ENCODE measurements at regions not wholly inside any gene's neighbourhood (a gene's known extent, or its start where the extent isn't known, plus 50 kb on each side); places are given as distances from the start of the nearest gene placed in this dataset.

- no peaks in the 10 kb centered on the region for H3K4me1 ChIP-seq (ENCODE audit: control insufficient read depth in 2 of 2, insufficient read depth in 1 of 2, low read depth in 1 of 2, low read length in 2 of 2)
- H3K27me3 ChIP-seq (ENCODE audit: control insufficient read depth in 3 of 3, insufficient read depth in 3 of 3, low read depth in 1 of 3, low read length in 3 of 3) = peaks cover 0 to 2% (median 0%) of the 10 kb centered on the region in 3 experiments
- H3K4me3 ChIP-seq (ENCODE audit: low read length in 2 of 2) = no peak overlapping the region
- H2BK12ac ChIP-seq (ENCODE audit: low read length) = no peak overlapping the region
- H3K27ac ChIP-seq (replicated peaks; ENCODE audit: low read length) = no peak overlapping the region
- H2BK15ac ChIP-seq (ENCODE audit: low read length) = no peak overlapping the region
- H3K9me3 ChIP-seq (replicated peaks in 1 of 2; ENCODE audit: control insufficient read depth in 2 of 2, insufficient read depth in 1 of 2, low read depth in 1 of 2, low read length in 2 of 2) = no peaks in the 10 kb centered on the region
- H3K4ac ChIP-seq (ENCODE audit: low read length) = no peak overlapping the region
- no peaks in the 10 kb centered on the region for H3K36me3 ChIP-seq (replicated peaks in 1 of 2; ENCODE audit: control insufficient read depth in 2 of 2, insufficient read depth in 2 of 2, low read length in 2 of 2)
- no peak overlapping the region for H3K4me2 ChIP-seq (ENCODE audit: insufficient read depth, low read length, poor library complexity, severe bottlenecking)
- H3K14ac ChIP-seq (ENCODE audit: low read length) = no peak overlapping the region
- H4K8ac ChIP-seq (ENCODE audit: low read depth, low read length) = no peak overlapping the region
- H2BK120ac ChIP-seq (ENCODE audit: low read depth, low read length) = no peak overlapping the region
- no peak overlapping the region for H3K9ac ChIP-seq (ENCODE audit: low read depth, low read length, poor library complexity)
- H3K18ac ChIP-seq (ENCODE audit: low read length) = no peak overlapping the region
- no peak overlapping the region for H4K91ac ChIP-seq (ENCODE audit: low read depth, low read length, poor library complexity)
- no peak overlapping the region for H2AFZ ChIP-seq (ENCODE audit: low read length)
- no peak overlapping the region for H2BK5ac ChIP-seq (ENCODE audit: low read length)
- peaks cover 2% of the 10 kb centered on the region for H3K79me1 ChIP-seq (ENCODE audit: low read depth, low read length)
- no peak for DNase-seq (ENCODE audit: low spot score)
- no peak overlapping the region for H3K23ac ChIP-seq (ENCODE audit: low read depth, low read length, poor library complexity)
- WGBS, 2 donors (ENCODE audit: extremely low coverage in 2 of 2, insufficient read length in 2 of 2, insufficient replicate concordance in 1 of 2) = no CpG with 5 or more reads among the region's 1 CpG
- H2AK5ac ChIP-seq (ENCODE audit: low read depth, low read length) = no peak overlapping the region
Observed at GRCh38 chr5:15031180-15031579, 159.6 kb upstream of the ANKH start.

DNA sequence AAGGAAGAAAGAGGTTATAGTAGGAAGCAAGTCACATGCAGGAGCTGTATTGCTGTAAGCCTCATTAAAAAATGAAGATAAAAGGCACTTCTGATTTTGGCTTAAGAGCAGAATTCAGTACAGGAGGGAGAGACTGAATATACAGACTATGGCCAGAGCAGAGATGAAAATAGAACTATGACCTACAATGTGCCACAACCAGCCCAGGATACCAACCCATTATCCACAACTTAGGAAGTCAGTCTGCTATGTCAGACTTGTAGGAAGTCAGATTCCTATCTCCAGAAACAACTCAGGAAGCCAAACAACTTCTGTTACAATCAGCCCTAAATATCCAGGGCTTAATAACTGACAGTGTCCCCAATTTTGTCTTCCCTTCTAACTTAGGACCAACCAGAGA, 156.2 kb upstream of the ANKH start:
- H3K4ac ChIP-seq (ENCODE audit: low read length) = no peak overlapping the region
- H3K23ac ChIP-seq (ENCODE audit: low read depth, low read length, poor library complexity) = no peak overlapping the region
- H4K8ac ChIP-seq (ENCODE audit: low read depth, low read length) = no peak overlapping the region
- H3K79me1 ChIP-seq (ENCODE audit: low read depth, low read length) = no peaks in the 10 kb centered on the region
- no peak overlapping the region for H2AK5ac ChIP-seq (ENCODE audit: low read depth, low read length)
- DNase-seq (ENCODE audit: low spot score) = no peak
- no peak overlapping the region for H3K4me2 ChIP-seq (ENCODE audit: insufficient read depth, low read length, poor library complexity, severe bottlenecking)
- no peak overlapping the region for H4K91ac ChIP-seq (ENCODE audit: low read depth, low read length, poor library complexity)
- H3K18ac ChIP-seq (ENCODE audit: low read length) = no peak overlapping the region
- H2BK12ac ChIP-seq (ENCODE audit: low read length) = no peak overlapping the region
- H3K27ac ChIP-seq (replicated peaks; ENCODE audit: low read length) = no peak overlapping the region
- no peak overlapping the region for H2BK5ac ChIP-seq (ENCODE audit: low read length)
- no peak overlapping the region for H3K14ac ChIP-seq (ENCODE audit: low read length)
- peaks cover 0 to 2% (median 0%) of the 10 kb centered on the region in 3 experiments for H3K27me3 ChIP-seq (ENCODE audit: control insufficient read depth in 3 of 3, insufficient read depth in 3 of 3, low read depth in 1 of 3, low read length in 3 of 3)
- no peaks in the 10 kb centered on the region for H3K36me3 ChIP-seq (replicated peaks in 1 of 2; ENCODE audit: control insufficient read depth in 2 of 2, insufficient read depth in 2 of 2, low read length in 2 of 2)
- no peak overlapping the region for H2AFZ ChIP-seq (ENCODE audit: low read length)
- H3K4me3 ChIP-seq (ENCODE audit: low read length in 2 of 2) = no peak overlapping the region
- no peak overlapping the region for H3K9ac ChIP-seq (ENCODE audit: low read depth, low read length, poor library complexity)
- H3K4me1 ChIP-seq (ENCODE audit: control insufficient read depth in 2 of 2, insufficient read depth in 1 of 2, low read depth in 1 of 2, low read length in 2 of 2) = no peaks in the 10 kb centered on the region
- H2BK15ac ChIP-seq (ENCODE audit: low read length) = no peak overlapping the region
- H2BK120ac ChIP-seq (ENCODE audit: low read depth, low read length) = no peak overlapping the region
- no peaks in the 10 kb centered on the region for H3K9me3 ChIP-seq (replicated peaks in 1 of 2; ENCODE audit: control insufficient read depth in 2 of 2, insufficient read depth in 1 of 2, low read depth in 1 of 2, low read length in 2 of 2)

DNA sequence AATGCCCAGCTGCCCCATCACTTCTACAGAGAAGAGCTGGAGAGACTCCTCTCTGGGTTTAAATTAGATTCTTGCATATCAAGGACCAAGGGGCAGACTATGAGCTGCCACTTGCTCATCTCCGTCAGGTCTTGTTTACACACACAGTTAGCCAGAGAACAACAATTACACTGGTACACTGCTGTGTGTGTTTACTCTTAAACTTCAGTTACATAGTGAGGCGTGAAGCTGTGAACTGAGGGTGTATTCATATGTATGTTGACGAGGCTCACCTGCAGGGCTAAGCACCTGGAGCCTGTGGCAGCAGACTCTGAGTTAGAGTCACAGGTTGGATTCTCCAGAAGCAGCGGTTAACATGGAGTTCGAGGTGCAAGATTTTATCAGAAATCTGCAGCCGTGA, 155.4 kb upstream of the ANKH start:
- Histone ChIP-seq H3K4me3 (ENCODE audit: low read length in 2 of 2) (no peak overlapping the region), H3K27ac (replicated peaks; ENCODE audit: low read length) (no peak overlapping the region), H2AK5ac (ENCODE audit: low read depth, low read length) (no peak overlapping the region)

GRCh38 chr5:15026011-15026893, 154.7 kb upstream of the ANKH start:
- H2BK120ac ChIP-seq (ENCODE audit: low read depth, low read length) = no peak overlapping the region
- no peak overlapping the region for H3K9ac ChIP-seq (ENCODE audit: low read depth, low read length, poor library complexity)
- H3K14ac ChIP-seq (ENCODE audit: low read length) = no peak overlapping the region
- H4K91ac ChIP-seq (ENCODE audit: low read depth, low read length, poor library complexity) = no peak overlapping the region
- no peak overlapping the region for H4K8ac ChIP-seq (ENCODE audit: low read depth, low read length)
- no peak overlapping the region for H2AK5ac ChIP-seq (ENCODE audit: low read depth, low read length)
- no peaks in the 10 kb centered on the region for H3K79me1 ChIP-seq (ENCODE audit: low read depth, low read length)
- no peak overlapping the region for H2BK12ac ChIP-seq (ENCODE audit: low read length)
- H3K9me3 ChIP-seq (replicated peaks in 1 of 2; ENCODE audit: control insufficient read depth in 2 of 2, insufficient read depth in 1 of 2, low read depth in 1 of 2, low read length in 2 of 2) = peaks cover 0 to 2% of the 10 kb centered on the region in 2 donors
- H3K18ac ChIP-seq (ENCODE audit: low read length) = no peak overlapping the region
- H2AFZ ChIP-seq (ENCODE audit: low read length) = no peak overlapping the region
- no peak for DNase-seq (ENCODE audit: low spot score)
- H3K4me2 ChIP-seq (ENCODE audit: insufficient read depth, low read length, poor library complexity, severe bottlenecking) = no peak overlapping the region
- WGBS, 2 donors (ENCODE audit: extremely low coverage in 2 of 2, insufficient read length in 2 of 2, insufficient replicate concordance in 1 of 2) = no CpG with 5 or more reads among the region's 9 CpGs
- no peaks in the 10 kb centered on the region for H3K36me3 ChIP-seq (replicated peaks in 1 of 2; ENCODE audit: control insufficient read depth in 2 of 2, insufficient read depth in 2 of 2, low read length in 2 of 2)
- no peak overlapping the region for H2BK15ac ChIP-seq (ENCODE audit: low read length)
- H3K4me1 ChIP-seq (ENCODE audit: control insufficient read depth in 2 of 2, insufficient read depth in 1 of 2, low read depth in 1 of 2, low read length in 2 of 2) = no peaks in the 10 kb centered on the region
- H3K4me3 ChIP-seq (ENCODE audit: low read length in 2 of 2) = no peak overlapping the region
- H3K27me3 ChIP-seq (ENCODE audit: control insufficient read depth in 3 of 3, insufficient read depth in 3 of 3, low read depth in 1 of 3, low read length in 3 of 3) = peaks cover 0 to 2% (median 0%) of the 10 kb centered on the region in 3 experiments
- H3K23ac ChIP-seq (ENCODE audit: low read depth, low read length, poor library complexity) = no peak overlapping the region
- H3K27ac ChIP-seq (replicated peaks; ENCODE audit: low read length) = no peak overlapping the region
- no peak overlapping the region for H2BK5ac ChIP-seq (ENCODE audit: low read length)
- no peak overlapping the region for H3K4ac ChIP-seq (ENCODE audit: low read length)

More for the DNA sequence above, 155.4 kb upstream of the ANKH start:
- Histone ChIP-seq H3K14ac (ENCODE audit: low read length) (no peak overlapping the region), H2BK5ac (ENCODE audit: low read length) (no peak overlapping the region), H2BK120ac (ENCODE audit: low read depth, low read length) (no peak overlapping the region), H2AFZ (ENCODE audit: low read length) (no peak overlapping the region), H4K8ac (ENCODE audit: low read depth, low read length) (no peak overlapping the region), H3K4ac (ENCODE audit: low read length) (no peak overlapping the region), H3K18ac (ENCODE audit: low read length) (no peak overlapping the region), H3K4me1 (ENCODE audit: control insufficient read depth in 2 of 2, insufficient read depth in 1 of 2, low read depth in 1 of 2, low read length in 2 of 2) (no peaks in the 10 kb centered on the region), H3K23ac (ENCODE audit: low read depth, low read length, poor library complexity) (no peak overlapping the region), H3K9me3 (replicated peaks in 1 of 2; ENCODE audit: control insufficient read depth in 2 of 2, insufficient read depth in 1 of 2, low read depth in 1 of 2, low read length in 2 of 2) (peaks cover 0 to 2% of the 10 kb centered on the region in 2 donors), H4K91ac (ENCODE audit: low read depth, low read length, poor library complexity) (no peak overlapping the region), H2BK12ac (ENCODE audit: low read length) (no peak overlapping the region), H3K36me3 (replicated peaks in 1 of 2; ENCODE audit: control insufficient read depth in 2 of 2, insufficient read depth in 2 of 2, low read length in 2 of 2) (no peaks in the 10 kb centered on the region), H3K9ac (ENCODE audit: low read depth, low read length, poor library complexity) (no peak overlapping the region), H3K27me3 (ENCODE audit: control insufficient read depth in 3 of 3, insufficient read depth in 3 of 3, low read depth in 1 of 3, low read length in 3 of 3) (peaks cover 0 to 2% (median 0%) of the 10 kb centered on the region in 3 experiments), H3K4me2 (ENCODE audit: insufficient read depth, low read length, poor library complexity, severe bottlenecking) (no peak overlapping the region), H2BK15ac (ENCODE audit: low read length) (no peak overlapping the region), H3K79me1 (ENCODE audit: low read depth, low read length) (no peaks in the 10 kb centered on the region)
- DNase-seq (ENCODE audit: low spot score) = no peak
- WGBS, 2 donors (ENCODE audit: extremely low coverage in 2 of 2, insufficient read length in 2 of 2, insufficient replicate concordance in 1 of 2) = no CpG with 5 or more reads among the region's 6 CpGs

Data from neuronal stem cell (in vitro differentiated cells).